ENCODE measurements at regions not wholly inside any gene's neighbourhood (a gene's known extent, or its start where the extent isn't known, plus 50 kb on each side); places are given as distances from the start of the nearest gene placed in this dataset.

GRCh38 chr15:95944193-95944592, 386.3 kb upstream of the NR2F2 start:
- Histone ChIP-seq H3K36me3 (ENCODE audit: insufficient read depth, low read length) (no peaks in the 10 kb centered on the region), H3K9ac (ENCODE audit: low read depth, low read length, poor library complexity, severe bottlenecking) (no peak overlapping the region)
- TF ChIP-seq EZH2phosphoT487 (IDR thresholded peaks at IDR 0.05; ENCODE audit: borderline replicate concordance), result no peak
- no peak for TF ChIP-seq CTCF (conservative IDR thresholded peaks at IDR 0.05; ENCODE audit: low read length)

GRCh38 chr15:95944661-95945255, 385.7 kb upstream of the NR2F2 start:
- no peak overlapping the region for H3K9ac ChIP-seq (ENCODE audit: low read depth, low read length, poor library complexity, severe bottlenecking)

More at GRCh38 chr15:95944193-95944592, 386.3 kb upstream of the NR2F2 start:
- H2AFZ ChIP-seq (ENCODE audit: low read length), result 0 out of 2 replicates have a peak overlapping the region, but pooled peaks have one; percentile 18
- H3K4me2 ChIP-seq (ENCODE audit: low read depth, low read length, poor library complexity, severe bottlenecking), result peak overlapping the region; percentile 33
- peaks cover 18% of the 10 kb centered on the region for H3K4me1 ChIP-seq (ENCODE audit: insufficient read depth, low read length, poor library complexity, severe bottlenecking)
- no peak overlapping the region for H3K4me3 ChIP-seq (ENCODE audit: low read length, poor library complexity, severe bottlenecking)
- H3F3A ChIP-seq (ENCODE audit: low read depth), result no peaks in the 10 kb centered on the region
- no peaks in the 10 kb centered on the region for H3K79me2 ChIP-seq (ENCODE audit: insufficient read depth, low read length)
- no peaks in the 10 kb centered on the region for H3K9me2 ChIP-seq (replicated peaks; ENCODE audit: low read depth, low read length)
- H4K20me1 ChIP-seq (ENCODE audit: insufficient read depth, low read length, poor library complexity, severe bottlenecking), result no peaks in the 10 kb centered on the region
- H3K9me3 ChIP-seq (ENCODE audit: insufficient read depth, low read depth, low read length), result peaks cover 5% of the 10 kb centered on the region; the same call in 1 of the 2 replicates
- no peaks in the 10 kb centered on the region for H3K27me3 ChIP-seq (ENCODE audit: insufficient read depth, low read length, poor library complexity, severe bottlenecking)

DNA sequence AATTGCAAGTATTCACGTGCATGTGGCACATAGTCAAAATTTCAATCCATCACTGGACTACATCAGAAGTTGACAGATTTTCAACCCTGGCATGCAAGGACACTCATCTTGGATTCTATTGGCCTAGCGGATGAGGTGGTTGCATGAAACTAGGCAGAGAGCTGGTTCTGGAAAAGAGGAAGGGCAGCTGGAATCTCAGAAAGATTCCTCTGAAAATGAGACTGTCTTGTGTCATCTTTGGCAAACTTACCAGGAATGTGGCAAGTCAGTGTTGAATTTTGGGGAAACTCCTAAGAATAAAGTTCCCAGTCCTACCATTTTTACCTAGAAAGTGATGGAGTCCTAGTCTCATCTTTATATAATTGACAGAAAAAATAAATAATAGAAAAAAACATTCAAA, 384.3 kb upstream of the NR2F2 start:
- Histone ChIP-seq H3K4me1 (ENCODE audit: insufficient read depth, low read length, poor library complexity, severe bottlenecking) (peaks cover 18% of the 10 kb centered on the region), H3F3A (ENCODE audit: low read depth) (no peaks in the 10 kb centered on the region), H3K36me3 (ENCODE audit: insufficient read depth, low read length) (no peaks in the 10 kb centered on the region), H4K20me1 (ENCODE audit: insufficient read depth, low read length, poor library complexity, severe bottlenecking) (no peaks in the 10 kb centered on the region), H3K9me3 (ENCODE audit: insufficient read depth, low read depth, low read length) (peaks cover 5% of the 10 kb centered on the region; the same call in 1 of the 2 replicates), H3K27me3 (ENCODE audit: insufficient read depth, low read length, poor library complexity, severe bottlenecking) (no peaks in the 10 kb centered on the region), H3K9ac (ENCODE audit: low read depth, low read length, poor library complexity, severe bottlenecking) (no peak overlapping the region), H3K79me2 (ENCODE audit: insufficient read depth, low read length) (no peaks in the 10 kb centered on the region), H2AFZ (ENCODE audit: low read length) (no peak overlapping the region), H3K4me2 (ENCODE audit: low read depth, low read length, poor library complexity, severe bottlenecking) (no peak overlapping the region), H3K9me2 (replicated peaks; ENCODE audit: low read depth, low read length) (no peaks in the 10 kb centered on the region), H3K4me3 (ENCODE audit: low read length, poor library complexity, severe bottlenecking) (no peak overlapping the region)
- no peak for TF ChIP-seq CTCF (conservative IDR thresholded peaks at IDR 0.05; ENCODE audit: low read length)
- TF ChIP-seq EZH2phosphoT487 (IDR thresholded peaks at IDR 0.05; ENCODE audit: borderline replicate concordance), result no peak

More at GRCh38 chr15:95944661-95945255, 385.7 kb upstream of the NR2F2 start:
- Histone ChIP-seq H3K4me3 (ENCODE audit: low read length, poor library complexity, severe bottlenecking) (no peak overlapping the region), H3K27me3 (ENCODE audit: insufficient read depth, low read length, poor library complexity, severe bottlenecking) (no peaks in the 10 kb centered on the region), H2AFZ (ENCODE audit: low read length) (no peak overlapping the region), H3F3A (ENCODE audit: low read depth) (no peaks in the 10 kb centered on the region), H3K9me2 (replicated peaks; ENCODE audit: low read depth, low read length) (no peaks in the 10 kb centered on the region), H3K79me2 (ENCODE audit: insufficient read depth, low read length) (no peaks in the 10 kb centered on the region), H3K36me3 (ENCODE audit: insufficient read depth, low read length) (no peaks in the 10 kb centered on the region), H3K4me2 (ENCODE audit: low read depth, low read length, poor library complexity, severe bottlenecking) (peak overlapping the region; percentile 33), H3K4me1 (ENCODE audit: insufficient read depth, low read length, poor library complexity, severe bottlenecking) (peaks cover 18% of the 10 kb centered on the region), H3K9me3 (ENCODE audit: insufficient read depth, low read depth, low read length) (peaks cover 5% of the 10 kb centered on the region; the same call in 1 of the 2 replicates), H4K20me1 (ENCODE audit: insufficient read depth, low read length, poor library complexity, severe bottlenecking) (no peaks in the 10 kb centered on the region)
- no peak for TF ChIP-seq CTCF (conservative IDR thresholded peaks at IDR 0.05; ENCODE audit: low read length)
- no peak for TF ChIP-seq EZH2phosphoT487 (IDR thresholded peaks at IDR 0.05; ENCODE audit: borderline replicate concordance)
